ENCODE measurements at regions not wholly inside any gene's neighbourhood (a gene's known extent, or its start where the extent isn't known, plus 50 kb on each side); places are given as distances from the start of the nearest gene placed in this dataset.

DNA sequence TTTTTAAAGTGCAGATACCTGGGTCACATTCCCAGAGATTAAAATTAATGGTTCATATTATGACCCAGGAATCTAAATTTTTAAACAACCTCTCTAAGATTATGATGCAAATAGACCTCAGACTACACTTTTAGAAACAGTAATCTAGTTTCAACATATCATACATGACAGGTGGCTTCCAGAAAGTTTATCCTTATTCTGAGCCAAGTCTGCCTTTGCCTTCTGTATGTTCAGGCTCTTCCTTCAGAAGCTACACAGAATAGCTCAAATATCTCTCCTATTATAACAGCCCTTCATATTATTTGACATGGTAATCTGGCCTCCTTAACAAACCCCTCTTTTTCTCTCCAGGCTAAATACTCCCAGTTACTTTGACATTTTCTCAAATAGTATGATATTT is 101.9 kb downstream of the FZD1 start:
- TF ChIP-seq, protein P1, sequence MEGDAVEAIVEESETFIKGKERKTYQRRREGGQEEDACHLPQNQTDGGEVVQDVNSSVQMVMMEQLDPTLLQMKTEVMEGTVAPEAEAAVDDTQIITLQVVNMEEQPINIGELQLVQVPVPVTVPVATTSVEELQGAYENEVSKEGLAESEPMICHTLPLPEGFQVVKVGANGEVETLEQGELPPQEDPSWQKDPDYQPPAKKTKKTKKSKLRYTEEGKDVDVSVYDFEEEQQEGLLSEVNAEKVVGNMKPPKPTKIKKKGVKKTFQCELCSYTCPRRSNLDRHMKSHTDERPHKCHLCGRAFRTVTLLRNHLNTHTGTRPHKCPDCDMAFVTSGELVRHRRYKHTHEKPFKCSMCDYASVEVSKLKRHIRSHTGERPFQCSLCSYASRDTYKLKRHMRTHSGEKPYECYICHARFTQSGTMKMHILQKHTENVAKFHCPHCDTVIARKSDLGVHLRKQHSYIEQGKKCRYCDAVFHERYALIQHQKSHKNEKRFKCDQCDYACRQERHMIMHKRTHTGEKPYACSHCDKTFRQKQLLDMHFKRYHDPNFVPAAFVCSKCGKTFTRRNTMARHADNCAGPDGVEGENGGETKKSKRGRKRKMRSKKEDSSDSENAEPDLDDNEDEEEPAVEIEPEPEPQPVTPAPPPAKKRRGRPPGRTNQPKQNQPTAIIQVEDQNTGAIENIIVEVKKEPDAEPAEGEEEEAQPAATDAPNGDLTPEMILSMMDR (IDR thresholded peaks at IDR 0.05; ENCODE audit: low read depth, low read length) = no peak
- H3K36me3 ChIP-seq = no peaks in the 10 kb centered on the region
- H3K27me3 ChIP-seq = no peaks in the 10 kb centered on the region
- no peak overlapping the region for H3K4me3 ChIP-seq
- no peak for DNase-seq (ENCODE audit: low read depth in 1 of 2, low spot score in 1 of 2)
- H3K4me1 ChIP-seq (ENCODE audit: low read depth) = no peaks in the 10 kb centered on the region
- no peaks in the 10 kb centered on the region for H3K9me3 ChIP-seq (ENCODE audit: low read depth)
- no peak overlapping the region for H3K27ac ChIP-seq

DNA sequence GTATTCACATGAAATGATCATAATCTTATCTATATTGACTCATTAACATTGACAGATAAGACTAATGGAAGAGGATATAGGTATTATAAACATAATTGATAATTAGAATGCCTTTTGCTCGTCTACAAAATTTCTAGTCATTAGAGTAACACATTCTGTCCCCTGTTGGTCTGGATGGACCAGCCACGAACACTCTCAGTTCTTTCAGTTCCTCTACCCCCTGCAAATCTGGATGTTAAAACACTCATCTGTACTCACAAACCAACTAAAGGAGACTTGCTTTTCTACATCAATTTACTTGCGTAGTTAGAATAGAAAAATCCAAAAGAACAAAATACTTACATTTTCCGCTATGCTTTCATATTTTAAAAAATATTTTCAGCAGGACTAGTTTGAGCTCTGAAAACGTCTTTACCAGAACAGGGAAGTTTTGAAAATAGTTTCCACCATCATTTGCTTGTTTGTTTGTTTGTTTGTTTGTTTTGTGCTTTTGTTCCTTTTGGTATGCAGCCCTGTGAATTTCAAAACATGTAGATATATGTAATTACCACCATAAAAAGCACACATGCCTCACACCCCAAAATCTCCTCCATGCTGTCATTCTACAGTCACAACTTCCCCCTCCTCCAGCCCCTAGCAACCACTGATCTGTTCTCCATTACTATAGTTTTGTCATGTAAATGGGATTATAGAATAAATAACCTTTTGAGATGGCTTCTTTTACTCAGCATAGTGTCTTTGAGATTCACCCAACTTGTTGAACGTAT is 103.8 kb downstream of the FZD1 start:
- H3K36me3 ChIP-seq = no peaks in the 10 kb centered on the region
- no peaks in the 10 kb centered on the region for H3K4me1 ChIP-seq (ENCODE audit: low read depth)
- no peak overlapping the region for H3K4me3 ChIP-seq
- no peak for DNase-seq (ENCODE audit: low read depth in 1 of 2, low spot score in 1 of 2)
- no peaks in the 10 kb centered on the region for H3K9me3 ChIP-seq (ENCODE audit: low read depth)
- H3K27ac ChIP-seq = no peak overlapping the region
- TF ChIP-seq, protein P1 (IDR thresholded peaks at IDR 0.05; ENCODE audit: low read depth, low read length) = no peak
- no peaks in the 10 kb centered on the region for H3K27me3 ChIP-seq

DNA sequence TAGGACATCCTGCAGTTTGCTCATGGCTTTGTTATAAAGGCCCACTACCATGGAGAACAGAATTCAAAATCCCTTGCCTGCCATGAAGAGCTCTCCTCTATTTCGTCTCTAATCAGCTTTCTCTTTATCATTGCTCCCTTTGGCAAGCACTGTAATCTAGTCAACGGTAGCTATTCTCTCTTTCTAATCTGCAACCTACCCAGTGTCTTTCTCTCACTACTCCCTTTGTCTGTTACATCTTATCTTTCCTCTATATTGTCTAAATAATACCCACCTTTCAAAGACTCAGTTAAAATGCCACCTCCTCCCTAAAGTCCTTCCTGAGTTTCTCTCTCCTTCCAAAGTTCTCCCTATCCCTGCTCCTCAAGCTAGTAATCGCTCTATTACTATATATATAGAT is 108.1 kb downstream of the FZD1 start:
- no peak for DNase-seq (ENCODE audit: low read depth in 1 of 2, low spot score in 1 of 2)
- Histone ChIP-seq H3K4me1 (ENCODE audit: low read depth) (no peaks in the 10 kb centered on the region), H3K4me3 (no peak overlapping the region), H3K27me3 (no peaks in the 10 kb centered on the region), H3K9me3 (ENCODE audit: low read depth) (no peaks in the 10 kb centered on the region), H3K27ac (no peak overlapping the region), H3K36me3 (no peaks in the 10 kb centered on the region)
- TF ChIP-seq, protein P1 (IDR thresholded peaks at IDR 0.05; ENCODE audit: low read depth, low read length) = no peak

DNA sequence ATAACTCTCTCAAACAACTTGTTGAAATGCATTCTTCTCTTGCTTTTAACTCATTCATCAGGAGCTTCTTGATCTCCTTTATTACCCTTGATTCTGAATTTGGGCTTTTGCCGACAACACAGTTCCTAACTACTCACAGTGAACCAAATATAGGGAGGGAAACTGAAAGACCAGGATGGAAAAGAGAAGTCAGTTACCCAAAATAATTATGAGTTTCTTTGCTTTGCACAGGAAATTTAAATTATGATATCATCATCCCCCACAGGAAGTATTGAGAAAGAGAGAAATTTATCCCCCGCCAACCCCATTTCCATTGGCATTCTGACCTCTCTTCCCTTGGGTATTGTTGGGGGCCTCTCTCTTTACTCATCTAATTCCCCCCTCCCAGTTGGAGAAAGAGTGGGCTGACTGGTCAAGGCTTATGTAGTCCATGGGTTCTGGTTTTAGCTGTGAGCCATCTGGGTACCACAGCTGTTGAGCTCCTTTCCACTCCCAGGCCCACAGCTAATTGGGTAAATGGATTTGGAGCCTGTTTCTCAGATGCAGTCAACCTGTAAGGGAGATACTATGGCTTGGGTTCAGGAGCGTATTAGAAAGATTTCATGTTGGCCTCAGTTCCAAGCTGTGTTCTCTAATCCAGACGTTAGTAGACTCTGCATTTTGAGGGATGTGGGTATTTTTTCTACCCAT is 109.0 kb downstream of the FZD1 start:
- no peak for DNase-seq (ENCODE audit: low read depth in 1 of 2, low spot score in 1 of 2)
- Histone ChIP-seq H3K9me3 (ENCODE audit: low read depth) (no peaks in the 10 kb centered on the region), H3K27ac (no peak overlapping the region), H3K36me3 (no peaks in the 10 kb centered on the region), H3K27me3 (no peaks in the 10 kb centered on the region), H3K4me1 (ENCODE audit: low read depth) (no peaks in the 10 kb centered on the region), H3K4me3 (no peak overlapping the region)
- TF ChIP-seq, protein P1 (IDR thresholded peaks at IDR 0.05; ENCODE audit: low read depth, low read length) = no peak

DNA sequence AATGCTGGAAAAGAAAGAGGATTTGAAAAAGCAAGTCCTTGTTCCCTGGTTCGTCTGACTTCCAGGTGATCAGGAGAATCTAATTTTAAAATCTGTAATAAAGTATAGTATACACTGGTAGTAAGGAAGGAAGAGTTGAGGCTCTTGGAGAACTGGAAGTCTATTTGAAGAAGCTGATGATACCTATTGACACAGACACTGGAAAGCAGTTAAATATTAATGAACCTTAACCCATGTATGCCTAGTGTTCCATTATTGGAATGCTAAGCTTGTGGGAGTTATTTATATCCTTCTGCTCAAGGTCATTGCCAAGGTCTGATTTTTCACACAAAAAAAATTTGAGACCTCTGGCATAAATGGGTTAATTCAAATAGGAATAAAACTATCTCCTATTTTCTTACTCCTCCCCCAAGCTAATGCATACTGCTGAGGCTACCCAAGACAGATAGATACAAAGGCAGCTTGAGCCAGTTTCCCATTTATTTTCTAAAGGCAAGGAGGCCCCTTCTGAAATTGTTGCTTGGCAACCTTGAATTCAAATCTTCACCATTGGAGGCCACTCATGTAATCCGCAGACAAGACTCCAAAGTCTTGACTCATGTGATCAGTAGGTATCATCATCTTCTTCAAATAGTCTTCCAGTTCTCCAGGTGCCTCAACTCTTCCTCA is 110.2 kb downstream of the FZD1 start:
- Histone ChIP-seq H3K27ac (no peak overlapping the region), H3K4me1 (ENCODE audit: low read depth) (no peaks in the 10 kb centered on the region), H3K4me3 (no peak overlapping the region), H3K27me3 (no peaks in the 10 kb centered on the region), H3K36me3 (no peaks in the 10 kb centered on the region), H3K9me3 (ENCODE audit: low read depth) (no peaks in the 10 kb centered on the region)
- TF ChIP-seq, protein P1 (IDR thresholded peaks at IDR 0.05; ENCODE audit: low read depth, low read length) = no peak
- no peak for DNase-seq (ENCODE audit: low read depth in 1 of 2, low spot score in 1 of 2)
